SK-MEL-5 (cell line): ENCODE measurements at regions not wholly inside any gene's neighbourhood (a gene's known extent, or its start where the extent isn't known, plus 50 kb on each side); places are given as distances from the start of the nearest gene placed in this dataset.
"Not testable (repeated sequence)": the region's sequence is repeated elsewhere in the genome, so short reads cannot be mapped to it uniquely, and the experiment has no call there.

Experiments
- DNase-seq: peaks from one replicate; pipeline ENCODE4 v3.0.0-alpha.2; 2016; ENCODE audit warnings: low read depth, low spot score
- in situ Hi-C: cut with HindIII; loops from 2 replicates; pipeline ENCODE4 v1.10.0; 2016; ENCODE audit warnings: low sequenced_read_pairs, high pct_unique_total_duplicates, low pct_unique_long_range_greater_than_20kb

DNA sequence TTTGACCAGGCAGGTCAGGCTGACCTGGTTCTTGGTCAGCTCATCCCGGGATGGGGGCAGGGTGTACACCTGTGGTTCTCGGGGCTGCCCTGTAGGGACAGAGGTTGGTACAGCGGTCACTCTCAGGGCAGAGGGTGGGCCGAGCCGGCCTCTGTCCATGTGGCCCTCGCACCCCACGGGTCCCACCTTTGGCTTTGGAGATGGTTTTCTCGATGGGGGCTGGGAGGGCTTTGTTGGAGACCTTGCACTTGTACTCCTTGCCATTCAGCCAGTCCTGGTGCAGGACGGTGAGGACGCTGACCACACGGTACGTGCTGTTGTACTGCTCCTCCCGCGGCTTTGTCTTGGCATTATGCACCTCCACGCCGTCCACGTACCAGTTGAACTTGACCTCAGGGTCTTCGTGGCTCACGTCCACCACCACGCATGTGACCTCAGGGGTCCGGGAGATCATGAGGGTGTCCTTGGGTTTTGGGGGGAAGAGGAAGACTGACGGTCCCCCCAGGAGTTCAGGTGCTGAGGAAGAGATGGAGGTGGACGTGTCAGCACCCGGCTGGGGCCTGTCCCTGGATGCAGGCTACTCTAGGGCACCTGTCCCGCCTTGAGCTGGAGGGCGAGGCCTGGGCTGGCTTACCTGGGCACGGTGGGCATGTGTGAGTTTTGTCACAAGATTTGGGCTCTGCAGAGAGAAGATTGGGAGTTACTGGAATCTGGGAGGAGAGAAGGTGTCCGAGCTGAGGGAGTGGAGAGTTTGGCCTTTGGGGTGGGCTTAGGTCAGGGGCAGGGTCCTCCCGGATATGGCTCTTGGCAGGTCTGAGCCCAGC, 215.5 kb downstream of the TMEM121 start:
- in situ Hi-C loops, DNase-seq: not testable (repeated sequence)

- in situ Hi-C loops = no loop called here
- DNase-seq = no peak
These were observed 216.1 kb downstream of the TMEM121 start for GRCh38 chr14:105742531-105742848.

GRCh38 chr14:105742904-105743701, 216.7 kb downstream of the TMEM121 start:
- DNase-seq, in situ Hi-C loops: not testable (repeated sequence)

- in situ Hi-C loops, DNase-seq: not testable (repeated sequence)
These were observed 217.9 kb downstream of the TMEM121 start for GRCh38 chr14:105744213-105744787.

DNA sequence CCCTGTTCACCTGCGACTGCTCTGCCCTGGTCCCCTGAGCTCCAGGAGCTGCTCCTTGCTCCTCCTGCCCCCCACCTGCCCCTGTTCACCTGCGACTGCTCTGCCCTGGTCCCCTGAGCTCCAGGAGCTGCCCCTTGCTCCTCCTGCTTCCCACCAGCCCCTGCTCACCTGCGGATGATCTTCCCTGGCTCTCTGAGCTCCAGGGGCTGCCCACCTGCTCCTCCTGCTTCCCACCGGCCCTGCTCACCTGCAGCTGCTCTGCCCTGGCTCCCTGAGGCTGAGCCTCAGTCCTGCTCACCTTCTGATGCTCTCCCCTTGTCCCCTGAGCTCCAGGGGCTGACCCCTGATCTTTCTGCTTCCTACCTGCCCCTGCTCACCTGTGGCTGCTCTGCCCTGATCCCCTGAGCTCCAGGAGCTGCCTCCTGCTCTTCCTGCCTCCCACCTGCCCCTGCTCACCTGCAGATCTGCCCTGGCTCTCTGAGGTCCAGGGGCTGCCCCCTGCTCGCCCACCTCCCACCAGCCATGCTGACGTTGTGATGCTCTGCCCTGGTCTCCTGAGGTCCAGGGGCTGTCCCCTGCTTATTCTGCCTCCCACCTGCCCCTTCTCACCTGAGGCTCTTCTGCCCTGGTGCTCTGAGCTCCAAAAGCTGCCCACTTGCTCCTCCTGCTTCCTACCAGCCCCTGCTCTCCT, 219.2 kb downstream of the TMEM121 start:
- in situ Hi-C loops = no loop called here
- DNase-seq = no peak

DNA sequence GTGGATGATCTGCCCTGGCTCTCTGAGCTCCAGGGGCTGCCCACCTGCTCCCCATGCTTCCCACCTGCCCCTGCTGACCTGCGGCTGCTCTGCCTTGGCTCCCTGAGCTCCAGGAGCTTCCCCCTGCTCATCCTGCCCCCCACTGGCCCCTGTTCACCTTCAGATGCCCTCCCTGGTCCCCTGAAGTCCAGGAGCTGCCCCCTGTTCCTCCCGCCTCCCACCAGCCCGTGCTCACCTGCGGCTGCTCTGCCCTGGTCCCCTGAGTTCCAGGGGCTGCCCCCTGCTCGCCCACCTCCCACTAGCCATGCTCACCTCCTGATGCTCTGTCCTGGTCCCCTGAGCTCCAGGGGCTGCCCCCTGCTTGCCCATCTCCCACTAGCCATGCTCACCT, 219.7 kb downstream of the TMEM121 start:
- DNase-seq = no peak
- in situ Hi-C loops = no loop called here

GRCh38 chr14:105746800-105747502, 220.6 kb downstream of the TMEM121 start:
- in situ Hi-C loops, DNase-seq: not testable (repeated sequence)

- in situ Hi-C loops, DNase-seq: not testable (repeated sequence)
These were observed 221.3 kb downstream of the TMEM121 start for GRCh38 chr14:105747503-105748203.

GRCh38 chr14:105748204-105748578, 221.8 kb downstream of the TMEM121 start:
- DNase-seq = no peak

DNA sequence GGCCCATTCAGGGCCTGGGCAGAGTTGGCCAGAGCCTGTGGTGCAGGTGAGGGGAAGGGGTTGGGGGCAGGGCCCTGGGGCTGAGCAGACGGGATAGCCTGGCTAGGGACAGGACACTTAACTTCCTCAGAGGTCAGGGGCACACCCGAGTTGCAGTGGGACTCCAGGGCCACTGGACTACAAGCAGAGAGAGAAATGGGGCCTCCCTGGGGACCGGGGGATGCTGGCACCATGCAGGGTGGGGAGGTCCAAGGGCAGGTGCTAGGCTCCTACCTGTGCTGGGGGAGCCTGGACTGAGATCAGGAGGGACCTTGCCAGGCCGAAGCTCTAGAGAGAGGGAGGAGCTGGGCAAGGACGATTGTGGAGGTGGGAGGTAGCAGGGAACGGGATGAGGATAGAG, 222.3 kb downstream of the TMEM121 start:
- DNase-seq, in situ Hi-C loops: not testable (repeated sequence)

More at GRCh38 chr14:105748204-105748578, 221.8 kb downstream of the TMEM121 start:
- in situ Hi-C loops = no loop called here

- in situ Hi-C loops, DNase-seq: not testable (repeated sequence)
These were observed 223.6 kb downstream of the TMEM121 start for GRCh38 chr14:105749870-105750541.

- in situ Hi-C loops, DNase-seq: not testable (repeated sequence)
These were observed 224.9 kb downstream of the TMEM121 start for GRCh38 chr14:105751291-105751751.

- in situ Hi-C loops, DNase-seq: not testable (repeated sequence)
These were observed 226.0 kb downstream of the TMEM121 start for GRCh38 chr14:105752420-105752819.

- no peak for DNase-seq
- in situ Hi-C loops = no loop called here
These were observed 234.4 kb downstream of the TMEM121 start for GRCh38 chr14:105760691-105761344.

DNA sequence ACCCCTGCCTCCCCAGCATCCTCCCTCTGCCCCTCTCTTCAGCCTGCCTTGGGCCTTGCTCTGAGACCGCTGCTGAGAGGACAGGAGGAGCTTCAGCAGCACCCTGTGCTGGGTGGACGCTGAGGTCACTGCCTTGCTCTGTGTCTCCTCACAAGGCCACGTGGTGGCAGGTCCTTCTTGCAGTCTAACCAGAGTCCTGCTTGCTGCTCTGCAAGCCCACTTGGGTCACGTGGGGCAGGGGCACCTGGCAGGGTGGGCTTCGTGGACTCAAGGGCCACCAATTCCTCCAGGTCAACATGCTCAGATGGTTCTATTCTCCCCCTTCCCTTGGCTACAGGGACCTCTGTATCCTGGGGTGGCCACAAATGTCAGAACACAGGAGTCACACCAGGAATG, 235.0 kb downstream of the TMEM121 start:
- in situ Hi-C loops, DNase-seq: not testable (repeated sequence)

DNA sequence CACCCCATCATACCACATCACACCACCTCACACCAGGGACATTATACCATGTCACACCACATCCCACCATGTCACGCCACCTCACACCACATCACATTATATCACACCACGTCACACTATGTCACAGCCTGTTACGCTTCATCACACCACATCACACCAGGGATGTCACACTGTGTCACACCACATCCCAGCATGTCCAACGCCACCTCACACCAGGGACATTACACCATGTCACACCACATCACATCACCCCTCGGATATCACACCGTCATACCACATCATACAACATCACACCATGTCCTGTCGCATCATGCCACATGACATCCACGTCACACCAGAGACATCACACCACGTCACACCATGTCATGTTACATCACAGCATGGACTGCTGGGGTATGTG, 235.5 kb downstream of the TMEM121 start:
- in situ Hi-C loops = no loop called here

More for the DNA sequence above, 235.5 kb downstream of the TMEM121 start:
- DNase-seq = no peak
